ENCODE measurements at regions not wholly inside any gene's neighbourhood (a gene's known extent, or its start where the extent isn't known, plus 50 kb on each side); places are given as distances from the start of the nearest gene placed in this dataset.

DNA sequence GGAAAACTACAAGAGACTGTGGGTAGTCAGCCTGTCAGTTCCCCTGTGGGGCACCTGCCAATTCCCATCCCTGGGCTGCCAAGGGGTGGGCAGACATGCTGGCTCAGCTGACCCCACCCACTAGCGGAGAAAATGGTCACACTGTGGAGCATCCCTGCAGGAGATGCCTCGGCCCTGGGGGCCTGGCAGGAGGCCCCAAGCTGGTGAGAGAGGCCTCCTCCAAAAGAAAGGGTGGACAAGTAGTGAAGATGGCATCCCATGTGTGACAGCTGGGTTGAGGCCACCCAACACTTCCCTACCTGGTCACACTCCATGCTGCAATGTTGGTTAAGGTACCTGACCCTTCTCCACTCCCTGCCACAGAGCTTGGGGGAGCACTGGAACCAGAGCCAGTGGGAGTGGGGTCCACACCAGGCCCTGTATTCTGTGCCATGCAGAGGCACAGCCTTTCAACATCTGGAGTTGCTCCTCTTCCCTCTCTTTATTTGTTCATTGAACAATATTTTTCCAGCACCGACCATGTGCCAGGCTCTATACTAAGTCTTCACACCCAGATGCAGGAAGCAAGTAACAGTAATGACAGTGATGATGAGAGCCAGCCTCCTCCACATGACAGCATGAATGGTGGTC, 59.5 kb downstream of the KLHDC7A start:
- H3K27me3 ChIP-seq, result peaks cover 0 to 66% of the 10 kb centered on the region in 2 donors
- no peak for ATAC-seq
- H3K4me1 ChIP-seq, result no peaks in the 10 kb centered on the region
- no peaks in the 10 kb centered on the region for H3K9me3 ChIP-seq
- intact Hi-C loops (cut with DNase I), result no loop called here
- no peak overlapping the region for H3K4me3 ChIP-seq
- no peak overlapping the region for H3K27ac ChIP-seq
- H3K36me3 ChIP-seq, result no peaks in the 10 kb centered on the region
- TF ChIP-seq, protein P1, sequence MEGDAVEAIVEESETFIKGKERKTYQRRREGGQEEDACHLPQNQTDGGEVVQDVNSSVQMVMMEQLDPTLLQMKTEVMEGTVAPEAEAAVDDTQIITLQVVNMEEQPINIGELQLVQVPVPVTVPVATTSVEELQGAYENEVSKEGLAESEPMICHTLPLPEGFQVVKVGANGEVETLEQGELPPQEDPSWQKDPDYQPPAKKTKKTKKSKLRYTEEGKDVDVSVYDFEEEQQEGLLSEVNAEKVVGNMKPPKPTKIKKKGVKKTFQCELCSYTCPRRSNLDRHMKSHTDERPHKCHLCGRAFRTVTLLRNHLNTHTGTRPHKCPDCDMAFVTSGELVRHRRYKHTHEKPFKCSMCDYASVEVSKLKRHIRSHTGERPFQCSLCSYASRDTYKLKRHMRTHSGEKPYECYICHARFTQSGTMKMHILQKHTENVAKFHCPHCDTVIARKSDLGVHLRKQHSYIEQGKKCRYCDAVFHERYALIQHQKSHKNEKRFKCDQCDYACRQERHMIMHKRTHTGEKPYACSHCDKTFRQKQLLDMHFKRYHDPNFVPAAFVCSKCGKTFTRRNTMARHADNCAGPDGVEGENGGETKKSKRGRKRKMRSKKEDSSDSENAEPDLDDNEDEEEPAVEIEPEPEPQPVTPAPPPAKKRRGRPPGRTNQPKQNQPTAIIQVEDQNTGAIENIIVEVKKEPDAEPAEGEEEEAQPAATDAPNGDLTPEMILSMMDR (IDR thresholded peaks at IDR 0.05), result no peak
- DNase-seq, result no peak

DNA sequence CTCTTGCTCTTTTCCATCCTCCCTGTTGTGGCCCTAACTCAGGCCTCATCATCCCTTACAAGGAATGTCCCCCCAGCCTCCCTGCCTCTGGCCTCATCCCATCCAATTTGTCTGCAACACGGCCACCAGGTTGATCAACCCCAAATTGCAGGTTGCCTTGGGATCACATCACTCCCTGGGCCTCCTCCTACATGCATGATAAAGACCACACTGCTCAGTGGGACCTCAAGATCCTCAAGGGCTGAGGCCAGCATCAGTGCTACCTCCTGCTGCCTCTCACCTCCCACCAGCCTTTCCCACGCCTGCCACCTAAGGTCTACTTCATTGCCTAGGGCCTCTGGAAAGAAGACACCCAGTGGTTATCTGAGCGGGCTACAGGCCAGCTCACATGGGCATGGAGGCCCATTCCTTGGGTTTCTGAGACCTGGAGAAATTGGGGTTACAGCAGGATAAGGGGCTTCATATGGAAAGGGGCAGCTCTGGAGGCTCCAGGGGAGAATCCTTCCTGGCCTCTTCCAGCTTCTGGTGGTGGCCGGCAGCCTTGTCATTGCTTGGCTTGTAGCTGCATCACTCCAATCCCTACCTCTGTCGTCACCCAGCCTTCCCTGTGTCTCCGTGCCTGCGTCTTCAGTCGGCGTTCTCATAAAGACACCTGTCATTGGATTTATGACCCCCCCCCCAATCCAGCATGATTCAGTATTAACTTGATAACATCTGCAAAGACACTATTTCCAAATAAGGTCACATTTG, 60.5 kb downstream of the KLHDC7A start:
- DNase-seq (no peak), ATAC-seq (no peak)
- no peaks in the 10 kb centered on the region for H3K36me3 ChIP-seq
- no peaks in the 10 kb centered on the region for H3K9me3 ChIP-seq
- TF ChIP-seq, protein P1 (IDR thresholded peaks at IDR 0.05), result no peak
- H3K27ac ChIP-seq, result no peak overlapping the region
- H3K4me1 ChIP-seq, result no peaks in the 10 kb centered on the region
- H3K27me3 ChIP-seq, result peaks cover 0 to 67% of the 10 kb centered on the region in 2 donors
- intact Hi-C loops (cut with DNase I), result no loop called here
- no peak overlapping the region for H3K4me3 ChIP-seq

DNA sequence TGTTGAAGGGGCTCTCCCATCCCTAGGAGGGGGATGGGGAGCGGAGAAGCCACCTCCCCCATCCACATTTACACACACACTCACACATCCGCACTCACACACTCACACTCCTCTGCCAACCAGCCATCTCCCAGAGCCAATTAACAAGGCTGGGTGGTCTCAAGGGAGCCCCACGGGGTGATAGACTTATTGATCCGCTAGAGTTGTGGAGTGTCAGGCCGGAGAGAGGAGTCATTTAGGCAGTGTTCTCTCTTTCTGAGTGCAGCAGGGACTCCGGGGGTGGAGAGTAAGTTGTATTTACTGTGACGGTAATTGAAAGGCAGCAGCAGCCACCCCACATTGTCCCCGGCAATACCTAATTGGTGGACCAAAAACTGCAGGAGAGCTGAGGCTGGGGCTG, 61.6 kb downstream of the KLHDC7A start:
- Histone ChIP-seq H3K27me3 (peaks cover 0 to 65% of the 10 kb centered on the region in 2 donors), H3K36me3 (no peaks in the 10 kb centered on the region), H3K9me3 (no peaks in the 10 kb centered on the region), H3K4me1 (no peaks in the 10 kb centered on the region), H3K27ac (no peak overlapping the region), H3K4me3 (no peak overlapping the region)
- TF ChIP-seq, protein P1 (IDR thresholded peaks at IDR 0.05), result no peak
- no peak for DNase-seq
- intact Hi-C loops (cut with DNase I), result no loop called here
- no peak for ATAC-seq

DNA sequence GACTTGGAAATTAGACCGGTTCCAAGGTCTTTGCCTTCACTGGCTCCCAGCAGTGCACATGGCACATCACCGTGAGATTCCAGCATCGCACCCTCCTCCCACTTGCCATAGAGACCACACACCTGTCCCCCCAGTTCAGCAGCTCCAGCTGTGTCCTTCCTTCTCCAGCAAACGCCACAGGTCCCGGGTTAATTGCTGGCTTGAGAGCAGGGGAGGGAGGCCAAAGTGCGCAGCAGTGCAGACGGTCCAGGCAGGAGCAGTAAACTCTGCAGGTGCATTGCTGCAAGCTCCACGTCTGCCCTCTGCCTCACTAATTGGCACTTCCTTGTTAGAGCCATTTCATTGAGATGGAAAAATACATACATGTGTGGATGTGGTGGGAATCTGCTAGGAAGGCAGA, 65.3 kb downstream of the KLHDC7A start:
- DNase-seq, result no peak
- Histone ChIP-seq H3K27ac (no peak overlapping the region), H3K27me3 (peaks cover 0 to 87% of the 10 kb centered on the region in 2 donors), H3K36me3 (no peaks in the 10 kb centered on the region), H3K4me1 (no peaks in the 10 kb centered on the region), H3K4me3 (no peak overlapping the region), H3K9me3 (no peaks in the 10 kb centered on the region)
- intact Hi-C loops (cut with DNase I), result no loop called here
- no peak for ATAC-seq
- TF ChIP-seq, protein P1 (IDR thresholded peaks at IDR 0.05), result no peak

DNA sequence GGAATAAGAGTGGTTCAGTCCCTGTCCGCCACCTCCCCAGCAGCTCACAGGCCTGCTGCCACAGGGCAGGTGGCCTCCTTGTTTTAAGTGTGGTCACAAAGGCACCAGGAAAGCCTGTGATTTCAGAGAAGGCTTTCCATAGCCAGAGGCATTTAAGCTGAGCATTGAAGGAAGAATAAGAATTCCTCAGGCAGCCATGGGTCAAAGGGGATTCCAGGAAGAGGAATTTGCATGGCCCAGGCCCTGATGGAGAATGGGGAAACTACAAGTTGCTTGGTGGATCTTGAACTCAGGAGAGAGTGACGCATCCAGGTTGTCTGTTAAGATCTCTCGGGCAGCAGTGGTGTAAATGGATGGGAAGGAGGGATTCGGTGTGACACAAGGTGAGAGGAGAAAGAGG, 66.7 kb downstream of the KLHDC7A start:
- Histone ChIP-seq H3K9me3 (no peaks in the 10 kb centered on the region), H3K4me3 (no peak overlapping the region), H3K27ac (no peak overlapping the region), H3K36me3 (no peaks in the 10 kb centered on the region), H3K4me1 (no peaks in the 10 kb centered on the region), H3K27me3 (peaks cover 0 to 77% of the 10 kb centered on the region in 2 donors)
- intact Hi-C loops (cut with DNase I), result no loop called here
- TF ChIP-seq, protein P1 (IDR thresholded peaks at IDR 0.05), result no peak
- DNase-seq (no peak), ATAC-seq (no peak)
